ENCODE measurements at regions not wholly inside any gene's neighbourhood (a gene's known extent, or its start where the extent isn't known, plus 50 kb on each side); places are given as distances from the start of the nearest gene placed in this dataset.

DNA sequence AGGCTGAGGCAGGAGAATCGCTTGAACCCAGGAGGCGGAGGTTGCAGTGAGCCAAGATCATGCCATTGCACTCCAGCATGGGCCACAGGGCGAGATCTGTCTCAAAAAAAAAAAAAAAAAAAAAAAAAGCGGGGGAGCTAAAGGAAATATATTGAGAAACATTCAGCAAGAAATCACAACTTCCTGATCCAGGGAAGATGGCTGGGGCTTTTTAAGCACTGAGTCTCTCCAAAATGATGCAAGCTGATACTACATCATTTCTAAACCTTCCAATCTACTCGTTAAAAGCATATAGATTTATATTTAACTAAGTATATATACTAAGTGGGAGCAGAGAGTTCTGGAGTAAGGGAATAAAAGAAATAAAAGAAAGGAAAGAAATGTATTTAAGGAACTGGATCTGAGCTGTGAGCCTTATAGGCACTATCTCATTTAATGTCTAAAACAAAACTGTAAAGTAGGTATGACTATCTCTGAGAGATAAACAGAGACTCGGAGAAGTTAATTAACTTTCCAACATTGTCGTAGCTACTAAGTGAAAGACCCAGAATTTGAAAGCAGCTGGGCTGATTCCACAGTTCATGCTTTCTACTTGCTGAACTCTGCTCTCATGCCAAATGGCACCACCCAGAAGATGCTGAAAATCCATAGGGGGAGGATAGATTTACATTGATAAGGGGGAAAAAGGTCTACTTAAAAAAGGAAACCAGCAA, 215.0 kb upstream of the MARCKS start:
- TF ChIP-seq, protein P1, sequence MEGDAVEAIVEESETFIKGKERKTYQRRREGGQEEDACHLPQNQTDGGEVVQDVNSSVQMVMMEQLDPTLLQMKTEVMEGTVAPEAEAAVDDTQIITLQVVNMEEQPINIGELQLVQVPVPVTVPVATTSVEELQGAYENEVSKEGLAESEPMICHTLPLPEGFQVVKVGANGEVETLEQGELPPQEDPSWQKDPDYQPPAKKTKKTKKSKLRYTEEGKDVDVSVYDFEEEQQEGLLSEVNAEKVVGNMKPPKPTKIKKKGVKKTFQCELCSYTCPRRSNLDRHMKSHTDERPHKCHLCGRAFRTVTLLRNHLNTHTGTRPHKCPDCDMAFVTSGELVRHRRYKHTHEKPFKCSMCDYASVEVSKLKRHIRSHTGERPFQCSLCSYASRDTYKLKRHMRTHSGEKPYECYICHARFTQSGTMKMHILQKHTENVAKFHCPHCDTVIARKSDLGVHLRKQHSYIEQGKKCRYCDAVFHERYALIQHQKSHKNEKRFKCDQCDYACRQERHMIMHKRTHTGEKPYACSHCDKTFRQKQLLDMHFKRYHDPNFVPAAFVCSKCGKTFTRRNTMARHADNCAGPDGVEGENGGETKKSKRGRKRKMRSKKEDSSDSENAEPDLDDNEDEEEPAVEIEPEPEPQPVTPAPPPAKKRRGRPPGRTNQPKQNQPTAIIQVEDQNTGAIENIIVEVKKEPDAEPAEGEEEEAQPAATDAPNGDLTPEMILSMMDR (IDR thresholded peaks at IDR 0.05; ENCODE audit: insufficient read depth, low read depth, low read length), result no peak
- TF ChIP-seq EZH2 (IDR thresholded peaks at IDR 0.05; ENCODE audit: insufficient read depth, low read length), result no peak
